Globus pallidus (tissue), 1 donor: ENCODE measurements at regions not wholly inside any gene's neighbourhood (a gene's known extent, or its start where the extent isn't known, plus 50 kb on each side); places are given as distances from the start of the nearest gene placed in this dataset.
"Not testable (repeated sequence)": the region's sequence is repeated elsewhere in the genome, so short reads cannot be mapped to it uniquely, and the experiment has no call there.

ENCODE experiments used
- DNase-seq: peaks from one replicate; pipeline ENCODE4 v3.0.0-alpha.2; 2015; ENCODE audit warnings: low spot score

DNA sequence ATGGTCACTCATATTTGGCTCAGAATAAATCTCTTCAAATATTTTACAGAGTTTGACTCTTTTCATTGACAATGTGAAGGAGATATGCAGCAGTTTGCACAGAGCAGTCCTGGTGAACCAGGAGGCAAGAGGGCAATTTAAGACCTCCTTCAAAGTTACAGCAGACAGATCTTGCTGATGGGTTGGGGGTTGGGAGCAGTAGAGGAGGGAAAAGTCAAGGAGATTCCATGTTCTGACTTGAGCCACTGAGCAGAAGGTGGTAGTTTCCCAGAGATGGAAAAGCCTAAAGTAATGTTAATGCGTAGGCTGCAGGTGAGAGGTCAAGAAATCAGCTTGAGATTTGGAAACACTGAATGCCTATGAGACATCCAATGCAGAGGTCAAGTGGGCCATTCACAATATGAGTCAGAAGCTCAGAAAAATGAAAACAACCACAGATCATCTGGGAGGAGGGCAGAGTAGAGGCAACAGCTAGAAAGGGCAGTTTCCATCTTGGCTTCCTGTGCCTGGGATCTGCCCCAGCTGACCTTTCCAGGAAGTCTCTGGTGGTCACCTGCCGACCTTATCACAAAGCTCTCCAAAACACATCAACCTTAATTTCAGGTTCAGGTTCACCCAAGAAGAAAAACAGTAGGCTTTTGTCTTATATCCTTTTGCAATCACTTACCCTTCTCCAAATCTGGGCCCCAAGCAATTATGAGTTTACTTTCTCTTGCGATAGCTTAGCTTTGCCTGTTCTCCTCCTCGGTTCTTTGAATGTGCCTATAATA, 197.5 kb upstream of the ARL4C start:
- DNase-seq: no peak

DNA sequence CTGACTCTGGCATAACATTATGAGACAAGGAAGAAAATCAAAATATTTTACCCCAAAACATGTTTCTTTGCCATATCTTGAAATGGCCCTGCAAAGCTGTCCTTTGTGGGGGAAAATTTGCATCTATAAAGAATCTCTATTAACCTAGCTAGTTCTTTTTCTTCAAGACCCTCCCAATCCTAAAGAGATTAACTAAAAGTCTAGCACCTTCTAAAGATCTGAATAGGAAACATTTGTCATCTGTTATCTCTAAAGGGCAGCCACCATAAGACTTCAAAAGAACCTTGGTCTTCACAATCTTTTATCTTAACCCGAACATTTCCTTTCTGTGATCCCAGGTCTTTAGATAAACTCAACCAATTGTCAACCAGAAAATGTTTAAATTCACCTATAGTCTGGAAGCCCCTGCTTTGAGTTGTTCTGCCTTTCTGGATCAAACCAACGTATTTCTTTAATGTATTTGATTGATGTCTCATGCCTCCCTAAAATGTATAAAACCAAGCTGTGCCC, 196.9 kb upstream of the ARL4C start:
- not testable (repeated sequence) for DNase-seq

- not testable (repeated sequence) for DNase-seq
Measured at GRCh38 chr2:234693191-234693590, 196.3 kb upstream of the ARL4C start.

GRCh38 chr2:234691968-234692955, 195.4 kb upstream of the ARL4C start:
- no peak for DNase-seq

- no peak for DNase-seq
Measured at GRCh38 chr2:234691214-234691575, 194.3 kb upstream of the ARL4C start.

DNA sequence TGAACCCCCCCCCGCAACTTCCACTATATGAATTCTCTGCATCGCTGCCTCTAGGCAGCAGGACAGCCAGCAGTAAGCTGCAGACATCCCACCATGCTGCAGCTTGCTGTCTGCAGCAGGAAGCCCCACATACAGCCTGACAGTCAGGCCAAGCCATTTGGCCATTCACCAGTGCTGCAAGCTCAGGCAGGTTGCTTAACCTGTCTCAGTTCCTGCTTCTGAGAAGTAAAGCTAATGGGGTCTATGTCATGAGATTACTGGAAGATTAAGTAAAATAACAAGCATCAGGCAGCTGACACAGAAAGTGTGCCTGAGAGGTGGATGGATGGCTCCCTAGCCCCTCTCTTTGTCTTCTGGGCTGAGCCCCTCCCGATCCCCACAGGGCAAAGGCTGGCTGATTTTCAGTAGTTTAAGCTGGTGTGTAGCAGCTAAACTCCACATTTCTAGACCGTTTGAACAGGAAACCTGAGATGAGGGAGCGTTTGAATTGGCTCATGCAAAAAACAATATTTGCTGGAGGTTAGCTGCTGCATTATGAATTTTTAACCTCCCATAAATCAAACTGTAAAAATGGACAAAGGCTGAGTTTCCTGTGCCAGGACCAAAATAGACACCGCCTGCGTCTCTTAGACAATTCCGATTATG, 193.8 kb upstream of the ARL4C start:
- no peak for DNase-seq

- no peak for DNase-seq
Measured at GRCh38 chr2:234689911-234690379, 193.1 kb upstream of the ARL4C start.

DNA sequence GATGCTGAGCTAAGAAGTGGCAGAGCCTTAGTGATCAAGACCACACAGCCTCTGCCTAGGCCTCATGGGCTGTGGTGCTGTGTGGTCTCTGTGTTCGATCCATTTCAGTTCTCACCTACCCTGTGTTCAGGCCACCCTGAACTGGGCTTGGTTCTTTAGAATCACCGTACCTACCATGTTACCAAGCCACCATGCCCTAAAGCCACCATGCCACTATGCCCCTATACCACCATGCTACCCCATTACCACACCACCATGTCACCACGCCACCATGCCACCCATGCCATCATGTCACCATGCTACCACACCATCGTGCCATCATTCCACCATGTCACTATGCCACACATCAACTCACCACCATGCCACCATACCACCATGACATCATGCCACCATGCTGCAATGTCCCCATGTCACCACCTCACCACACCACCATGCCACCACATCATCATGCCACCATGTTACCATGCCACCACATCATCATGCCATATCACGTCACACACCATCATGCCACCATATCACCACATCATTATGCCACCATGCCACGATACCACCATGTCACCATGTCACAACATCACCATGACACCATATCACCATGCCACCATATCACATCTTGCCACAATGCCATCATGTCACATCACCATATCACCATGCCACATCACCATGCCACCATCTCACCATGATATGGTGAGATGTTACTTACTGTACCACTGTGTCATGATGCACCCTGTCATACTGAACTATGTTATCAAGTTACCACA, 191.0 kb upstream of the ARL4C start:
- DNase-seq: no peak

DNA sequence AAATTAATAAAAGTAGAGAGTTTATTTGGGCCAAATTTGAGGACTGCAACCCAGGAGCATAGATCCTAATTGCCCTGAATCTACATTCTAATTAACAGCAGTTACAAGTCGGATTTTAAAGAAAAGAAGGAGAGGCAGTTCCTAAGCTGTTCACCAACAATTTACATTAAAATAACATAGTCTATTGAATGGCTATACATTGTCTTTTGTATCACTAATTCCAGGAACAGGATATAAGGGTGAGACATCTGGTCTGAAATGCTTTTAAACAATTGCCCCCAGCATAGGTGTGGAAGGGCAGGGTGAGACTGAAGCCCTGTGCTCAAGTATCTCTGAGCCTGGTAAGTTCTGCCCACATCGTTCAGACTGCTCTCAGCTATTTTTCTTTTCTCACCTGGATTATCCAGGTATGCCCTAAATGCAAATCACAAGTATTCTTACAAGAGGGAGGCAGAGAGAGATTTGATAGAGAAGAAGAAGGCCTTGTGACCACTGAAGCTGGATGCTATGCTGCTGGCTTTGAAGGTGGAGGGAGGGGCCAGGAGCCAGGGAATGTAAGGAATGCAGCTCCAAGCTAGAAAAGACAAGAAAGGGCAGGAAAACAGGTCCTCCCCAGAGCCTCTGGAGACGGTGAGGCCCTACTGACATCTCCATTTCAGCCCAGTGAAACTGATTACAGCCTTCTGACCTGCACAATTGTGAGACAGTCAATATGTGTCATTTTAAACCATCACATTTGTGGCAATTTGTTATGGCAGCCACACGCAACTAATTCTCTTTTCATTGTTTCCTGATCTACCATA, 189.4 kb upstream of the ARL4C start:
- DNase-seq: no peak

DNA sequence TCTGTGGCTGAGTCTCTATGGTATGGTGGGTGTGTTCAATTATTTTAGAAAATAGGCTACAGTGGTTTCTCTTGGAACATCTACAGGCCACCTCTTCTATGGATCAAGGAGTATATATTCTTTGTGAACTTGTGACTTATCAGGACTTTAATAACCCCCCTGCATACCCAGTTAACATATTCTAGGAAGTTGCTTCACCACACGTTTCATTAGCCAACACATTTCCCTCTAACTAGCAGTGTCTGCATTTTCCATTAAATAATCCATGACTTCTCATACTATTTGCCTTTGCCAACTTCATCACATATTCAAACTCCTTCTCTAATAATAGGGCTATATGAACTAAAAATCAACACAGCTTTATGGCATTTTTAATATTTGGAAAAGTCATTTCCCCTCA, 187.6 kb upstream of the ARL4C start:
- DNase-seq: no peak

DNA sequence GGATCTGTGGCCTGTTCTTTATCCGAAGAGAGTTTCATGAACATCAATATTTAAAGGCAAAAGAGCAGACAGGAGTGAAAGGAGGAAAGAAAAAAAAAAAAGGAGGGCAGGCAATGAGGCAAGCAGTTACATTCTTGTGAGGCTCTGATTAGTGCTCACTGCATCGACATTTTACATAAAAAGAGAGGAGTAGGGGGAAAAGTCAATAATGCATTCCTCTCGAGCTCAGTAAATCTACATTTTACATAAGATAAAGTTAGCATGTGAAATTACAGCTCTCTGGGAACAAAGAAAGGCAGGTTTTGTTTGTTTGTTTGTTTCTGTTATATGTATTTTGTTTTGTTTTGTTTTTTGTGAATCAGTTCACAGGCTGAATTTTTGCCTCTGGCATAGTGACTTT, 187.1 kb upstream of the ARL4C start:
- DNase-seq: no peak

DNA sequence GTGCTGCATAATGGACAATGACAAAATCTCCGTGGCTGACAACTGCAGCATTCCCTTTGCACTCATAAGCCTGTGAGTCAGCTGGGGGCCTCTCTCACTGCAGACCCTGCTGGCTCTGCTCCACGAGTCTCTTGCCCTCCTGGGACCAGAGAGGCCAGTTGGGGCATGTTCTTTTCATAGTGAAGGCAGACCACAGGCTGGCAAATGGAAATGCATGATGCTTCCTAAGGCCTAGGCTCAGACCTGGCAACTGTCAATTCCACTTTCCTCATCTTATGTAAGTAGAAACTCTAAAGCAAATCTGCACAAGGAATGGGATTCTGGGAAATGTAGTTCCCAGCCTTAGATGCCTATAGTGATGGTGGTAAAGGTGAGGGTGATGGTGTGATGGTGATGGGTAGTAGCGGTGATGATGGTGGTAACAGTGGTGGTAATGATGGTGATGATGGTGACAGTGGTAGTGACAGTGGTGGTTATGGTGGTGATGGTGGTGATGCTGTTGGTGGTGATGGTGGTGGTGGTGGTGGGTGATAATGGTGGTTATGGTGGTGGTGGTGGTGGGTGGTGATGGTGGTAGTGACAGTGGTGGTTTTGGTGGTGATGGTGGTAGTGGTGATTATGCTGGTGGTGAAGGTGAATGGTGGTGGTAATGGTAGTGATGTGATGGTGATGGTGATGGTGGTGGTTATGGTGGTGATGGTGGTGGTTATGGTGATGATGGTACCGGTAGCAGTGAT, 185.8 kb upstream of the ARL4C start:
- DNase-seq: no peak

GRCh38 chr2:234680688-234681619, 184.1 kb upstream of the ARL4C start:
- DNase-seq: no peak

DNA sequence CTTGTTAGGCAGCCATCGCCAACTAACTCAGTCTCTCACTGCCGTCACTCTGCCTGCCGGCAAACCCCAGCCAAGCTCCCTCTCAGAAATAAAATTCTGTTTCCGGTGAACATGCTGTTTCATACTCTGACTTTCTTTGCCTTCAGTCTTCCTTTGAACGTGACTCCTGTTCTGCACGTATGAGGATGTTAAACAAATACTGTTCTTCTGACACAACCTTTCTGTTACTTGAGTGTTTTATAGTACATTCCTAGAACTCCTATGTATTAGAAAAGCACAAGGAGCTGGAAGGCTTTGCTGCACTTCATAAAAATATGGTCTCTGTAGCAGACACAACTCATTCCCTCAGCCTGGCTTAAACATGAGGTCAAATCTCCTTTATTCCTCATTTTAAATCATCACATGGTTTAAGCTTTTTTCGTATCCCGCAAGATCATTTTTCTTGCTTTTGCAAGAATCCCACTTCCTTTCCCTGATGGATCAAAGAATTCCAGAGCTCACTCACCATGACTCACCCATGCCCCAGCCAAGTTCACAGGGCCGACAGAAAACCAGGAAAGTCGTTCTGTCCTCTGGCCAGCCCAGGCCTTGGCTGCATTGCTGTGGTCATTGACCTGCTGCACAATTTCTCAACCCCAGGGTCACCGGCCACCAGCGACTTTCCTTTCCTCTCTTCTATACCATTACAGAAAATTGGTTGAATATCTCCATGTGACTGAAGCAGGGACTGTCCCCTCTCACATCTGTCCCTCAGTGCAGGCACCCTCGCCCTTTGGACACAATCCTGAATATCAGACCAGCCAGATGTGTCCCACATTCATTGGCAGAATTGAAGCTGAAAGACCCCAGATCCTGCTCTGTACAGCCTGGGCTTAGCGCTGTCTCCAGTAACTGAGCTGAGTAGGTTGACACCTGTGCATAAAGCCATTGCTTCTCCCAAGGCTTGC, 183.1 kb upstream of the ARL4C start:
- DNase-seq: no peak

- no peak for DNase-seq
Measured at GRCh38 chr2:234679301-234679740, 182.4 kb upstream of the ARL4C start.

- no peak for DNase-seq
Measured at GRCh38 chr2:234678711-234679110, 181.8 kb upstream of the ARL4C start.

DNA sequence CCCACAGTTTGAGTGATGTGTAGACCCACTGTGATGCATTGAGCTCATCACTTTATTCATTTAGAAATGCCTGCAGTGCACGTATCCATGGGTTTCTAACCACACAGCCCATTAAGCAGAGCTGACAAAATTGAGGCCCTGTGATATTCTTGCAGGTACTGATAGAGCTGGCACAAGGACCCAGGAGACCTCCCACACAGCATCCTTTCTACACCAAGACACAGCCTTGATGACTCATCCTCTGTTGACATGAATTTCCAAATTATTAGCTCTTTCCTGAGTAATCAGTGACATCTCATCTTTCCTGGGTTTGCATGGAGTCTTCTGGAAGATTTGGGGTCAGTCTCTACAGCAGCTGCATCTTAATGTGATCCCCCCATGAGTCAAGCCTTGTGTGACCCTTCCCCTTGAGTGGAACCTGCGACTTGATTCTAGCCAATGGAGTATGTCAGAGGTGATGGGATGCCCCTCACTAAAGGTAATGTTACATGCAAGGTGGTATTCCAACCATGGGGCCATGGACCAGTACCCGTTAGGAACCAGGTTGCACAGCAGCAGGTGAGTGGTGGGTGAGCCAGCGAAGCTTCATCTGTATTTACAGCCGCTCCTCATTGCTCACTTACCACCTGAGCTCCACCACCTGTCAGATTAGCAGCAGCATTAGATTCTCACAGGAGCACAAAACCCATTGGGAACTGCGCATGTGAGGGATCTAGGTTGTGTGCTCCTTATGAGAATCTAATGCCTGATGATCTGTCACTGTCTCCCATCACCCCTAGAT, 181.1 kb upstream of the ARL4C start:
- DNase-seq: no peak
